ENCODE measurements at regions not wholly inside any gene's neighbourhood (a gene's known extent, or its start where the extent isn't known, plus 50 kb on each side); places are given as distances from the start of the nearest gene placed in this dataset.

- Histone ChIP-seq H3K9me3 (peaks cover 0 to 17% (median 3%) of the 10 kb centered on the region in 4 donors), H3K36me3 (no peaks in the 10 kb centered on the region), H3K27me3 (no peaks in the 10 kb centered on the region), H3K4me3 (no peak overlapping the region), H3K27ac (replicated peaks in 1 of 4) (no peak overlapping the region), H3K4me1 (peaks cover 0 to 17% (median 6%) of the 10 kb centered on the region in 4 donors)
- TF ChIP-seq POLR2AphosphoS5 (IDR thresholded peaks at IDR 0.05): no peak
- TF ChIP-seq EP300 (IDR thresholded peaks at IDR 0.05): no peak
- no peak for TF ChIP-seq POLR2A (IDR thresholded peaks at IDR 0.05; ENCODE audit: low read depth)
- no peak for TF ChIP-seq CTCF (IDR thresholded peaks at IDR 0.05)
- DNase-seq (ENCODE audit: extremely low spot score): no peak
- 49% methylated on average over 3 of the region's 3 CpGs for WGBS
- intact Hi-C loops (cut with DNase I): no loop called here
Observed at GRCh38 chr2:226247289-226248275, 552.0 kb downstream of the IRS1 start.

- Histone ChIP-seq H3K4me3 (no peak overlapping the region), H3K27ac (replicated peaks in 1 of 4) (no peak overlapping the region), H3K36me3 (no peaks in the 10 kb centered on the region), H3K27me3 (no peaks in the 10 kb centered on the region), H3K4me1 (no peaks in the 10 kb centered on the region), H3K9me3 (no peaks in the 10 kb centered on the region)
- 90% methylated on average over 2 of the region's 2 CpGs for WGBS
- intact Hi-C loops (cut with DNase I): no loop called here
- no peak for DNase-seq (ENCODE audit: extremely low spot score)
- TF ChIP-seq CTCF (IDR thresholded peaks at IDR 0.05) (no peak), EP300 (IDR thresholded peaks at IDR 0.05) (no peak), POLR2A (IDR thresholded peaks at IDR 0.05; ENCODE audit: low read depth) (no peak), POLR2AphosphoS5 (IDR thresholded peaks at IDR 0.05) (no peak)
Observed at GRCh38 chr2:226234187-226234586, 565.4 kb downstream of the IRS1 start.

GRCh38 chr2:226233388-226233787 is 566.2 kb downstream of the IRS1 start:
- no peak for TF ChIP-seq POLR2A (IDR thresholded peaks at IDR 0.05; ENCODE audit: low read depth)
- no peak for TF ChIP-seq EP300 (IDR thresholded peaks at IDR 0.05)
- no peak for TF ChIP-seq POLR2AphosphoS5 (IDR thresholded peaks at IDR 0.05)
- TF ChIP-seq CTCF (IDR thresholded peaks at IDR 0.05): no peak
- Histone ChIP-seq H3K4me1 (no peaks in the 10 kb centered on the region), H3K4me3 (no peak overlapping the region), H3K27ac (replicated peaks in 1 of 4) (no peak overlapping the region), H3K27me3 (no peaks in the 10 kb centered on the region), H3K36me3 (no peaks in the 10 kb centered on the region), H3K9me3 (no peaks in the 10 kb centered on the region)
- DNase-seq (ENCODE audit: extremely low spot score): no peak
- intact Hi-C loops (cut with DNase I): no loop called here

- intact Hi-C loops (cut with DNase I): no loop called here
- WGBS: 73% methylated on average over 2 of the region's 2 CpGs
- H3K27me3 ChIP-seq: no peaks in the 10 kb centered on the region
- DNase-seq (ENCODE audit: extremely low spot score): no peak
- no peak overlapping the region for H3K4me3 ChIP-seq
- no peaks in the 10 kb centered on the region for H3K36me3 ChIP-seq
- H3K9me3 ChIP-seq: no peaks in the 10 kb centered on the region
- TF ChIP-seq CTCF (IDR thresholded peaks at IDR 0.05): no peak
- TF ChIP-seq EP300 (IDR thresholded peaks at IDR 0.05): no peak
- no peak for TF ChIP-seq POLR2AphosphoS5 (IDR thresholded peaks at IDR 0.05)
- no peak for TF ChIP-seq POLR2A (IDR thresholded peaks at IDR 0.05; ENCODE audit: low read depth)
- H3K4me1 ChIP-seq: no peaks in the 10 kb centered on the region
- H3K27ac ChIP-seq (replicated peaks in 1 of 4): no peak overlapping the region
Observed at GRCh38 chr2:226228080-226228479, 571.5 kb downstream of the IRS1 start.

Data from esophagus muscularis mucosa (tissue), 4 donors.